OCI-LY3 (cell line): ENCODE measurements at regions not wholly inside any gene's neighbourhood (a gene's known extent, or its start where the extent isn't known, plus 50 kb on each side); places are given as distances from the start of the nearest gene placed in this dataset.

Experiments used
- H2AFZ ChIP-seq: fragments of 200-600, 300-600 bp; shearing (Covaris generic); 2 replicates; pipeline ENCODE4 v1.6.0; 2014; ENCODE audit warnings: antibody characterized with exemption, low read depth, low read length
- H3K27ac ChIP-seq: fragments of 200-600, 300-600 bp; sonication (generic); 2 replicates; pipeline ENCODE4 v1.5.1; 2014; ENCODE audit warnings: mild to moderate bottlenecking, low read length, moderate library complexity, mixed read lengths
- H3K27me3 ChIP-seq: fragments of 200-600, 300-600 bp; sonication (generic); 2 replicates; pipeline ENCODE4 v1.6.1; 2014; ENCODE audit warnings: low read depth, low read length, mixed read lengths
- H3K36me3 ChIP-seq: fragments of 200-600, 300-600 bp; sonication (generic); replicated peaks from 2 replicates; pipeline ENCODE3; 2014; ENCODE audit warnings: low read depth, low read length, mixed read lengths
- H3K4me1 ChIP-seq: fragments of 300-600, 200-600 bp; sonication (generic); 2 replicates; pipeline ENCODE4 v1.6.1; 2014; ENCODE audit warnings: low read length, mixed read lengths
- H3K4me2 ChIP-seq: fragments of 200-600, 300-600 bp; sonication (generic); 2 replicates; pipeline ENCODE4 v1.6.1; 2014; ENCODE audit warnings: low read length, mixed read lengths
- H3K4me3 ChIP-seq: fragments of 300-600, 200-600 bp; sonication (generic); 2 replicates; pipeline ENCODE4 v1.5.1; 2014; ENCODE audit warnings: antibody characterized with exemption, mild to moderate bottlenecking, low read length, moderate library complexity
- H3K79me2 ChIP-seq: fragments of 300-600, 200-600 bp; shearing (Covaris generic); 2 replicates; pipeline ENCODE4 v1.6.1; 2014; ENCODE audit warnings: mild to moderate bottlenecking, low read length, mixed read lengths
- H3K9ac ChIP-seq: fragments of 300-600, 200-600 bp; shearing (Covaris generic); 2 replicates; pipeline ENCODE4 v1.6.0; 2014; ENCODE audit warnings: mild to moderate bottlenecking, low read length, moderate library complexity
- H3K9me3 ChIP-seq: fragments of 200-600, 300-600 bp; shearing (Covaris generic); 2 replicates; pipeline ENCODE4 v1.6.1; 2014; ENCODE audit warnings: low read length, mixed read lengths; ENCODE audit not compliant: insufficient read depth
- H4K20me1 ChIP-seq: fragments of 200-600, 300-600 bp; sonication (generic); 2 replicates; pipeline ENCODE4 v1.6.1; 2016; ENCODE audit warnings: low read length, mixed read lengths; ENCODE audit not compliant: insufficient read depth
- EZH2phosphoT487 ChIP-seq: fragments of 200-600 bp; shearing (Covaris generic); IDR thresholded peaks from 2 replicates; pipeline ENCODE4 v1.6.1; 2018; ENCODE audit warnings: antibody characterized with exemption, mixed run types, low read depth
- TF ChIP-seq, protein P1 (sequence below): fragments of 200-600, 300-600 bp; sonication (generic); IDR thresholded peaks from 2 replicates; pipeline ENCODE4 v1.5.1; 2014; ENCODE audit warnings: antibody characterized with exemption, low read length, low read depth

DNA sequence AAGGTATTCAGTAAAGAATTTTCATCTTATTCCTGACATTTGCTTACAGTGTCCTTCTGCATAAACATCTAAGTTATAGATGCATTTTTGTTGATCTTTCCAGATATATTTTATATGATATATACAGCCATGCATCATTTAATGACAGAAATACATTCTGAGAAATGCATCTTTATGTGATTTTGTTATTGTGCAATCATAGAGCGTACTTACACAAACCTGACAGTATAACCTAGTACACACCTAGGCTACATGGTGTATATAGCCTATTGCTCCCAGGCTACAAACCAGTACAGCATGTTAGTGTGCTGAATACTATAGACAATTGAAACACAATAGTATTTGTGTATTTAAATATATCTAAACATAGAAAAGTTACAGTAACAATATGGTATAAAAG is 642.0 kb downstream of the XPNPEP1 start:
- Histone ChIP-seq H3K36me3 (no peaks in the 10 kb centered on the region), H3K4me1 (no peaks in the 10 kb centered on the region), H3K9me3 (no peaks in the 10 kb centered on the region), H3K27ac (no peak overlapping the region), H3K79me2 (no peaks in the 10 kb centered on the region), H3K4me2 (no peak overlapping the region), H4K20me1 (no peaks in the 10 kb centered on the region), H3K27me3 (no peaks in the 10 kb centered on the region), H2AFZ (no peak overlapping the region), H3K9ac (no peak overlapping the region), H3K4me3 (no peak overlapping the region)
- TF ChIP-seq, protein P1, sequence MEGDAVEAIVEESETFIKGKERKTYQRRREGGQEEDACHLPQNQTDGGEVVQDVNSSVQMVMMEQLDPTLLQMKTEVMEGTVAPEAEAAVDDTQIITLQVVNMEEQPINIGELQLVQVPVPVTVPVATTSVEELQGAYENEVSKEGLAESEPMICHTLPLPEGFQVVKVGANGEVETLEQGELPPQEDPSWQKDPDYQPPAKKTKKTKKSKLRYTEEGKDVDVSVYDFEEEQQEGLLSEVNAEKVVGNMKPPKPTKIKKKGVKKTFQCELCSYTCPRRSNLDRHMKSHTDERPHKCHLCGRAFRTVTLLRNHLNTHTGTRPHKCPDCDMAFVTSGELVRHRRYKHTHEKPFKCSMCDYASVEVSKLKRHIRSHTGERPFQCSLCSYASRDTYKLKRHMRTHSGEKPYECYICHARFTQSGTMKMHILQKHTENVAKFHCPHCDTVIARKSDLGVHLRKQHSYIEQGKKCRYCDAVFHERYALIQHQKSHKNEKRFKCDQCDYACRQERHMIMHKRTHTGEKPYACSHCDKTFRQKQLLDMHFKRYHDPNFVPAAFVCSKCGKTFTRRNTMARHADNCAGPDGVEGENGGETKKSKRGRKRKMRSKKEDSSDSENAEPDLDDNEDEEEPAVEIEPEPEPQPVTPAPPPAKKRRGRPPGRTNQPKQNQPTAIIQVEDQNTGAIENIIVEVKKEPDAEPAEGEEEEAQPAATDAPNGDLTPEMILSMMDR: no peak
- TF ChIP-seq EZH2phosphoT487: no peak

DNA sequence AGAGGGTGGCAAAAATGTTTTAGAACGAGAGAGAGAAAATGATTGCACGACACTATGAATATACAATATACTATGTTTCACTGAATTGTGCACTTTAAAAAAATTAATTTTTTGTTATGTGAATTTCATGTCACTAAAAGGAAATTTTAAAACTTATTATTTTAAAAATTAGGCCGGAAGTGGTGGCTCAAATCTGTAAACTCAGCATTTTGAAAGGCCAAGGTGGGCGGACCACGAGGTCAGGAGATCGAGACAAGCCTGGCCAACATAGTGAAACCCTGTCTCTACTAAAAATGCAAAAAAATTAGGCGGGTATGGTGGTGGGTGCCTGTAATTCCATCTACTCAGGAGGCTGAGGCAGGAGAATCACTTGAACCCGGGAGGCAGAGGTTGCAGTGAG is 642.5 kb downstream of the XPNPEP1 start:
- no peak overlapping the region for H3K4me3 ChIP-seq
- H3K27me3 ChIP-seq: no peaks in the 10 kb centered on the region
- TF ChIP-seq EZH2phosphoT487: no peak
- TF ChIP-seq, protein P1: no peak
- no peaks in the 10 kb centered on the region for H3K36me3 ChIP-seq
- H3K4me1 ChIP-seq: no peaks in the 10 kb centered on the region
- no peaks in the 10 kb centered on the region for H3K9me3 ChIP-seq
- no peaks in the 10 kb centered on the region for H3K79me2 ChIP-seq
- no peak overlapping the region for H3K27ac ChIP-seq
- no peak overlapping the region for H3K9ac ChIP-seq
- no peak overlapping the region for H2AFZ ChIP-seq
- H4K20me1 ChIP-seq: no peaks in the 10 kb centered on the region
- no peak overlapping the region for H3K4me2 ChIP-seq

DNA sequence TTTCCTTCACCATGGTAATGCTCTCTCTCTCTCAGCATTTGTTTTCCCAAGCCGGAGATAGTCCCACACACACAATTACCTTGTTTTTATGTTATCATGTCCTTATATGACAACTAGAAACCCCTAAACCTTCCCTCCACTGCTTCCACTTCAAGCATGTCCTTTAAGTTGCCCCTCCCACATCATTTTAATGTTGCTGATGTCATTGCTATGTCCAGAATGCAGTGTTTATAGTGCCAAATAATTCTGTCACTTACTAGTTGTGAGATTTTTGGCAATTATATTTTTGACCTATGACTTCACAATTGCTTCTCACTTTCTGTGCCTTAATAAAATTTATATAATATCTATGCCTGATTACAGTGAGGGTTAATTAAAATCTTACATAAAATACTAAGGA is 645.9 kb downstream of the XPNPEP1 start:
- no peaks in the 10 kb centered on the region for H3K9me3 ChIP-seq
- H3K27me3 ChIP-seq: no peaks in the 10 kb centered on the region
- H4K20me1 ChIP-seq: no peaks in the 10 kb centered on the region
- no peak overlapping the region for H2AFZ ChIP-seq
- H3K36me3 ChIP-seq: no peaks in the 10 kb centered on the region
- no peak overlapping the region for H3K27ac ChIP-seq
- H3K4me2 ChIP-seq: no peak overlapping the region
- H3K4me1 ChIP-seq: no peaks in the 10 kb centered on the region
- H3K79me2 ChIP-seq: no peaks in the 10 kb centered on the region
- TF ChIP-seq, protein P1: no peak
- no peak for TF ChIP-seq EZH2phosphoT487
- H3K4me3 ChIP-seq: no peak overlapping the region
- no peak overlapping the region for H3K9ac ChIP-seq

DNA sequence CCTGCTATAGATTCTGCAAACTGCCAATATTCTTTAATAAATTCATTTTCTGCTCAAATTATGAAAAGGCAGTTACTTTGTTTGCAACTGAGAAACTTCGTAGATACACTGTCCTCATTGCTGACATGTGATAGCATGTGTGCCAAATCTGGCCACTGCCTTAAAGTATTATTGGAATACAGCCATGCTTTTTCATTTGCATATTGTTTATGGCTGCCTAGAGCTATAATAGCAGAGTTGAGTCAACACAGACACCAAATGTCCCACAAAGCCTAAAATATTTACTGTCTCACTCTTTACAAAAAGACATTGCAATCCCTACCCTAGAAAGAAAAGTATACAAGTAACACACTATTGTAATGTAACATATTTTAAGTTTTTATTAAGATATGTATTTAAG is 647.4 kb downstream of the XPNPEP1 start:
- H3K27ac ChIP-seq: no peak overlapping the region
- H4K20me1 ChIP-seq: no peaks in the 10 kb centered on the region
- TF ChIP-seq, protein P1: no peak
- no peak for TF ChIP-seq EZH2phosphoT487
- no peaks in the 10 kb centered on the region for H3K79me2 ChIP-seq
- no peak overlapping the region for H3K4me2 ChIP-seq
- H2AFZ ChIP-seq: no peak overlapping the region
- H3K9me3 ChIP-seq: no peaks in the 10 kb centered on the region
- no peak overlapping the region for H3K4me3 ChIP-seq
- H3K4me1 ChIP-seq: no peaks in the 10 kb centered on the region
- no peaks in the 10 kb centered on the region for H3K27me3 ChIP-seq
- no peak overlapping the region for H3K9ac ChIP-seq
- no peaks in the 10 kb centered on the region for H3K36me3 ChIP-seq
